SK-N-SH treated with all-trans-retinoic acid at 6 μM for 48 hours (cell line): ENCODE measurements at regions not wholly inside any gene's neighbourhood (a gene's known extent, or its start where the extent isn't known, plus 50 kb on each side); places are given as distances from the start of the nearest gene placed in this dataset.

Experiments
- CREB5 ChIP-seq: fragments of 250-450 bp; sonication (Bioruptor Pico); IDR thresholded peaks from 2 replicates; pipeline ENCODE4 v1.5.1; 2020; ENCODE audit warnings: low read depth, mild to moderate bottlenecking, moderate library complexity
- CSDC2 ChIP-seq: fragments of 250-450 bp; sonication (Bioruptor Pico); IDR thresholded peaks from 2 replicates; pipeline ENCODE4 v1.5.0; 2020; ENCODE audit warnings: mild to moderate bottlenecking, moderate library complexity
- GLIS3 ChIP-seq: fragments of 250-450 bp; sonication (Bioruptor Pico); IDR thresholded peaks from 2 replicates; pipeline ENCODE4 v1.5.0; 2020; ENCODE audit warnings: mild to moderate bottlenecking, moderate library complexity
- PPARA ChIP-seq: fragments of 250-450 bp; sonication (Bioruptor Pico); IDR thresholded peaks from 2 replicates; pipeline ENCODE4 v1.5.0; 2020; ENCODE audit warnings: mild to moderate bottlenecking, borderline replicate concordance
- RARB ChIP-seq: fragments of 250-450 bp; sonication (Bioruptor Pico); IDR thresholded peaks from 2 replicates; pipeline ENCODE4 v1.8.0; 2021; ENCODE audit warnings: mild to moderate bottlenecking, moderate library complexity
- SNAI2 ChIP-seq: fragments of 250-450 bp; sonication (Bioruptor Pico); IDR thresholded peaks from 2 replicates; pipeline ENCODE4 v1.5.0; 2020; ENCODE audit warnings: mild to moderate bottlenecking, moderate library complexity
- TCF4 ChIP-seq: fragments of 250-450 bp; sonication (Bioruptor Pico); IDR thresholded peaks from 2 replicates; pipeline ENCODE4 v1.8.0; 2021; ENCODE audit warnings: mild to moderate bottlenecking, moderate library complexity, borderline replicate concordance
- TSHZ2 ChIP-seq: fragments of 250-450 bp; sonication (Bioruptor Pico); IDR thresholded peaks from 2 replicates; pipeline ENCODE4 v1.5.0; 2020; ENCODE audit warnings: mild to moderate bottlenecking, moderate library complexity
- ZFP30 ChIP-seq: fragments of 450-650 bp; formaldehyde crosslinking; IDR thresholded peaks from 2 replicates; pipeline ENCODE4 v1.5.0; 2022; ENCODE audit warnings: mild to moderate bottlenecking, moderate library complexity
- ZNF70 ChIP-seq: fragments of 450-650 bp; formaldehyde crosslinking; IDR thresholded peaks from 2 replicates; pipeline ENCODE4 v1.5.0; 2020; ENCODE audit warnings: mild to moderate bottlenecking, moderate library complexity
- TF ChIP-seq, protein P1 (sequence below): fragments of 250-450 bp; sonication (Bioruptor Pico); IDR thresholded peaks from 2 replicates; pipeline ENCODE4 v1.8.0; 2021; ENCODE audit warnings: low read depth, mild to moderate bottlenecking, moderate library complexity, borderline replicate concordance
- TF ChIP-seq, protein P2 (sequence below): fragments of 250-450 bp; sonication (Bioruptor Pico); IDR thresholded peaks from 2 replicates; pipeline ENCODE4 v1.8.0; 2020; ENCODE audit warnings: mild to moderate bottlenecking, moderate library complexity, borderline replicate concordance

DNA sequence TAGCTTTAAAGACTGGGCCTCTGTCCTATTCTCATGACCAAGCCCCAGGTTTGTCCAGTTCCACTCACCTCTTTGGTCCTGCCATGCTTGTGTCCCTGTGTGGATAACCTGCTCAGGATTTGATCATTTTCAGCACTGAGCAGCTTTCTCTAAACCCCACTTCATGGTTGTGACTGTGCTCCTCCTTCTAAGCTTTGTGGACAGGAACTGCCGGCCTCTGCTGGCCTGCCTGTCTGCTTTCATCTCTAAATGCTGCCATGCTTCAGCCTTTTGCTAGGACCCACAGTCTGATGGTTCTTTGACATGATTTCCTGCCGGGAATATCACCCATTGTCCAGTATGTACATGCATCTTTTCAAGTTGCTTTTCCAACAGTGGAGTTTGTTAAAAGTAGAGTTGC lies 53.9 kb upstream of the STXBP6 start:
- TF ChIP-seq TSHZ2 (CRISPR knock-in tag): no peak
- TF ChIP-seq, protein P1, sequence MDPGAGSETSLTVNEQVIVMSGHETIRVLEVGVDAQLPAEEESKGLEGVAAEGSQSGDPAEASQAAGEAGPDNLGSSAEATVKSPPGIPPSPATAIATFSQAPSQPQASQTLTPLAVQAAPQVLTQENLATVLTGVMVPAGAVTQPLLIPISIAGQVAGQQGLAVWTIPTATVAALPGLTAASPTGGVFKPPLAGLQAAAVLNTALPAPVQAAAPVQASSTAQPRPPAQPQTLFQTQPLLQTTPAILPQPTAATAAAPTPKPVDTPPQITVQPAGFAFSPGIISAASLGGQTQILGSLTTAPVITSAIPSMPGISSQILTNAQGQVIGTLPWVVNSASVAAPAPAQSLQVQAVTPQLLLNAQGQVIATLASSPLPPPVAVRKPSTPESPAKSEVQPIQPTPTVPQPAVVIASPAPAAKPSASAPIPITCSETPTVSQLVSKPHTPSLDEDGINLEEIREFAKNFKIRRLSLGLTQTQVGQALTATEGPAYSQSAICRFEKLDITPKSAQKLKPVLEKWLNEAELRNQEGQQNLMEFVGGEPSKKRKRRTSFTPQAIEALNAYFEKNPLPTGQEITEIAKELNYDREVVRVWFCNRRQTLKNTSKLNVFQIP: no peak
- TF ChIP-seq TCF4 (CRISPR knock-in tag): no peak
- TF ChIP-seq ZNF70 (CRISPR knock-in tag): no peak
- TF ChIP-seq CREB5 (CRISPR knock-in tag): no peak
- TF ChIP-seq ZFP30 (CRISPR knock-in tag): no peak
- TF ChIP-seq, protein P2, sequence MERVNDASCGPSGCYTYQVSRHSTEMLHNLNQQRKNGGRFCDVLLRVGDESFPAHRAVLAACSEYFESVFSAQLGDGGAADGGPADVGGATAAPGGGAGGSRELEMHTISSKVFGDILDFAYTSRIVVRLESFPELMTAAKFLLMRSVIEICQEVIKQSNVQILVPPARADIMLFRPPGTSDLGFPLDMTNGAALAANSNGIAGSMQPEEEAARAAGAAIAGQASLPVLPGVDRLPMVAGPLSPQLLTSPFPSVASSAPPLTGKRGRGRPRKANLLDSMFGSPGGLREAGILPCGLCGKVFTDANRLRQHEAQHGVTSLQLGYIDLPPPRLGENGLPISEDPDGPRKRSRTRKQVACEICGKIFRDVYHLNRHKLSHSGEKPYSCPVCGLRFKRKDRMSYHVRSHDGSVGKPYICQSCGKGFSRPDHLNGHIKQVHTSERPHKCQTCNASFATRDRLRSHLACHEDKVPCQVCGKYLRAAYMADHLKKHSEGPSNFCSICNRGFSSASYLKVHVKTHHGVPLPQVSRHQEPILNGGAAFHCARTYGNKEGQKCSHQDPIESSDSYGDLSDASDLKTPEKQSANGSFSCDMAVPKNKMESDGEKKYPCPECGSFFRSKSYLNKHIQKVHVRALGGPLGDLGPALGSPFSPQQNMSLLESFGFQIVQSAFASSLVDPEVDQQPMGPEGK (CRISPR knock-in tag): no peak
- no peak for TF ChIP-seq PPARA (CRISPR knock-in tag)
- no peak for TF ChIP-seq GLIS3 (CRISPR knock-in tag)
- no peak for TF ChIP-seq SNAI2 (CRISPR knock-in tag)
- TF ChIP-seq CSDC2 (CRISPR knock-in tag): no peak
- no peak for TF ChIP-seq RARB (CRISPR knock-in tag)
